ENCODE measurements at regions not wholly inside any gene's neighbourhood (a gene's known extent, or its start where the extent isn't known, plus 50 kb on each side); places are given as distances from the start of the nearest gene placed in this dataset.

DNA sequence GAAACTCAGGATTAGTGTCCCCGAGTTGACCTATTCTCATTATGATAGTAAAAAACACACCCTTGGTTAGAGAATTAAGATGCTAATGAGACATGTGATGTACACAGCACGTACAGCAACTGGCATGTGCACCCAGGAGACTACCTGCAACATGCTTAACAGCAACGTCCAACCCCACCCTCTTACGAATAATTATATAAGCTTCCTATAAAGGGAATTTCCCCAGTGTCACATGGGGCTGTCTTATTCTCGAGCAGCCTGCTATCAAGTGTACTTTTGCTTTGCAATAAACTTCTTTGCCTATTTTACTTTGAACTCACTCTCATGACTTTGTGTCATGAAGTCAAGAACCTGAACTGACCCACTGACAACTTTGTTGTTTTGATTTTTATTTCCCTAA, 62.4 kb upstream of the PMFBP1 start:
- 96 to 100% methylated on average over 2 to 3 of the region's 5 CpGs for WGBS, 2 experiments (ENCODE audit: insufficient coverage in 2 of 2)
- no peaks in the 10 kb centered on the region for H3K4me1 ChIP-seq (ENCODE audit: control insufficient read depth, insufficient read depth, low read length, poor library complexity, severe bottlenecking)
- H3K36me3 ChIP-seq (ENCODE audit: control insufficient read depth, insufficient read depth, low read length): no peaks in the 10 kb centered on the region

DNA sequence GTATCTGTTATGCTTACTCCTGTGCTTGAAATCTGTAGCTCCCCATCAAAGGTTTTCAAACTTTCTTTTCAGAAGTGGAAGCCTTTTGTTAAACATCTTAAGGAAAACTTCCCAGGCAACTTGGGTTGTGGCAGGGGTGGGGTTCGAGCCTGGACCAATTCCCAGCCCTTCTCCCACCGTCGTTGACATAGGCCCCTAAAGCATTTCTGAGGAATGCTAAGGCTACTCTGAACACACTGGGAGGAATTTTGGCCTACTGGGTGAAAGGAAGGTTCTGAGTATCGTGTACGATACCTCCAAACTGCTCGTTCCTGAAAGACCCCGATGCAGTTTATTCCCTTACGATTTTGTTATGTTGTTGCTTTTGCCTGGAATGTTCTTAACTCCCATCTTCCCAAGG, 56.1 kb upstream of the PMFBP1 start:
- WGBS, 2 experiments (ENCODE audit: insufficient coverage in 2 of 2): 86 to 89% methylated on average over 6 to 8 of the region's 8 CpGs
- H3K4me1 ChIP-seq (ENCODE audit: control insufficient read depth, insufficient read depth, low read length, poor library complexity, severe bottlenecking): no peaks in the 10 kb centered on the region
- H3K4me3 ChIP-seq (ENCODE audit: extremely low read depth, insufficient read depth, low read length, poor library complexity, severe bottlenecking): no peak overlapping the region
- no peak overlapping the region for H3K27ac ChIP-seq (ENCODE audit: low read depth, low read length, severe bottlenecking)
- H3K36me3 ChIP-seq (ENCODE audit: control insufficient read depth, insufficient read depth, low read length): no peaks in the 10 kb centered on the region
- H3K9me3 ChIP-seq (ENCODE audit: control insufficient read depth, low read length): no peaks in the 10 kb centered on the region

More for the DNA sequence above, 62.4 kb upstream of the PMFBP1 start:
- Histone ChIP-seq H3K27ac (ENCODE audit: low read depth, low read length, severe bottlenecking) (no peak overlapping the region), H3K9me3 (ENCODE audit: control insufficient read depth, low read length) (no peaks in the 10 kb centered on the region), H3K4me3 (ENCODE audit: extremely low read depth, insufficient read depth, low read length, poor library complexity, severe bottlenecking) (no peak overlapping the region)

DNA sequence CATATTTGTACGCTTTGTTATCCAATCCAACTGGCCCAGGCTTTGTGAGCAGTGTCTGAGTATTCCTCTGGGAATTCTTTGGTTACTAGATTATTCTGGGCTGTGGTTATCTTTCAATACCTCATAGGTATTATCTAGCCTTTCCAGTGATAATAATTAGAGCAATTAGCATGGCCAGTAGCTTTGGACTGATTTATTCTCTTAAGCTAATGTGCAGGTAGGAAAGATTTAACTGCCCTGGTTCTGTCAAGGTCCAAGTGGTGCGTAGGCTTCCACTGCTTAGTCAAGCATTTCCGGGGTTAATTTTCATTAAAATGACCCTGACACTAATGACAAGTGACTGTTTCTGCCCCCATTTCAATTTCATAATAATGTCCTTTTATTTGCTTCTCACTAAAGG, 54.2 kb upstream of the PMFBP1 start:
- Histone ChIP-seq H3K4me3 (ENCODE audit: extremely low read depth, insufficient read depth, low read length, poor library complexity, severe bottlenecking) (no peak overlapping the region), H3K36me3 (ENCODE audit: control insufficient read depth, insufficient read depth, low read length) (no peaks in the 10 kb centered on the region)
- WGBS, 2 experiments (ENCODE audit: insufficient coverage in 2 of 2): 94 to 100% methylated on average over 2 of the region's 3 CpGs

DNA sequence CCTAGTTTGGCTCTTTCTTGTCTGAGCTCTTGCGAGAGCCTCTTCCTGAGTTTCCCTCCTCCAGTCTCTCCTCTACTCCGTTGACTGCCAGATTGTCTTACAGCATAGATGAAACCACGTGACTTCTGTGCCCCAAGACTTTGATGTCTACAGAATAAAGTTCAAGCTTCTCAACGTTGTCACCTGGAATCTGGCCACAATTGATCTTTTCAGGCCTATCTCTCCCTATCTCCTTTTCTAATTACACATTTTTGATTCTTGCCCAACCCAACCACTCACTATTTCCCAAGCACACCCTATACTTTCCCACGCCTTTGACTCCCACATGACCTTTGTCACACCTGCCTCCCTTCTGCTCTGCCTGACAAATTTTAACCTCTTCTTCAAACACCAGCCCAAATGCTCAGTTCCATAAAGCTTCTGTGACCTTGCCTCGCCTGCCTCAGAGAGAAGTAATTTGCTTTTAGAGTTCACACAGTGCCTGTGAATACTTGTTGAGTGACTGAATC, 52.4 kb upstream of the PMFBP1 start:
- no peaks in the 10 kb centered on the region for H3K9me3 ChIP-seq (ENCODE audit: control insufficient read depth, low read length)

More for the DNA sequence above, 54.2 kb upstream of the PMFBP1 start:
- no peaks in the 10 kb centered on the region for H3K9me3 ChIP-seq (ENCODE audit: control insufficient read depth, low read length)
- H3K27ac ChIP-seq (ENCODE audit: low read depth, low read length, severe bottlenecking): no peak overlapping the region
- H3K4me1 ChIP-seq (ENCODE audit: control insufficient read depth, insufficient read depth, low read length, poor library complexity, severe bottlenecking): no peaks in the 10 kb centered on the region

DNA sequence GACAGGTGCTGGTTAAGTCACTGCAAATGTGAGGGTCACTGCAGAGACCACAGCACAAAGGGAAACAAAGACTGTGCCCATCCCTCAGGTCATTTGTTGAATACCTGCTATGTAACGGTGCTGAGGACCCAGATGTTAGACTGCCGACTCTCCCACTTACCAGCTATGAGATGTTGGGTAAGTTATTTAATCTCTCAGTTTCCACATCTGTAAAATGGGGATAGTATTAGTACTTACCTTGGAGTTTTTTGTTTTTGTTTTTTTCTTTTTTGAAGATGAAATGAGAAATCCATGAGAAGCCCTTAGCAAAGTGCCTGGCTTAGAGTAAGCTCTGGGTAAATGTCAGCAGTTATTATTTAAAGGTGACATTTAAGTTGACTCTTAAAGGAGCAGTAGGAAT, 50.5 kb upstream of the PMFBP1 start:
- no peak overlapping the region for H3K27ac ChIP-seq (ENCODE audit: low read depth, low read length, severe bottlenecking)
- H3K4me1 ChIP-seq (ENCODE audit: control insufficient read depth, insufficient read depth, low read length, poor library complexity, severe bottlenecking): no peaks in the 10 kb centered on the region
- H3K36me3 ChIP-seq (ENCODE audit: control insufficient read depth, insufficient read depth, low read length): no peaks in the 10 kb centered on the region
- no peaks in the 10 kb centered on the region for H3K9me3 ChIP-seq (ENCODE audit: control insufficient read depth, low read length)
- WGBS, 2 experiments (ENCODE audit: insufficient coverage in 2 of 2): 88 to 94% methylated on average over 1 to 2 of the region's 2 CpGs
- H3K4me3 ChIP-seq (ENCODE audit: extremely low read depth, insufficient read depth, low read length, poor library complexity, severe bottlenecking): no peak overlapping the region

More for the DNA sequence above, 52.4 kb upstream of the PMFBP1 start:
- H3K27ac ChIP-seq (ENCODE audit: low read depth, low read length, severe bottlenecking): no peak overlapping the region
- H3K4me3 ChIP-seq (ENCODE audit: extremely low read depth, insufficient read depth, low read length, poor library complexity, severe bottlenecking): no peak overlapping the region
- no peaks in the 10 kb centered on the region for H3K4me1 ChIP-seq (ENCODE audit: control insufficient read depth, insufficient read depth, low read length, poor library complexity, severe bottlenecking)
- no peaks in the 10 kb centered on the region for H3K36me3 ChIP-seq (ENCODE audit: control insufficient read depth, insufficient read depth, low read length)
- WGBS, 2 experiments (ENCODE audit: insufficient coverage in 2 of 2): 90 to 97% methylated on average over 3 to 6 of the region's 6 CpGs
